HCT116 (cell line): ENCODE measurements at regions not wholly inside any gene's neighbourhood (a gene's known extent, or its start where the extent isn't known, plus 50 kb on each side); places are given as distances from the start of the nearest gene placed in this dataset.

ENCODE experiments used
- CBX3 ChIP-seq: IDR thresholded peaks from 2 replicates; pipeline ENCODE4 v1.6.1; 2012; ENCODE audit warnings: low read depth
- EZH2 ChIP-seq: fragments of 200-600 bp; sonication (generic); IDR thresholded peaks from 2 replicates; pipeline ENCODE4 v1.6.1; 2017; ENCODE audit warnings: antibody characterized with exemption, mixed run types
- FOSL1 ChIP-seq: IDR thresholded peaks from 2 replicates; pipeline ENCODE4 v1.6.1; 2012; ENCODE audit warnings: low read depth
- JUND ChIP-seq: IDR thresholded peaks from 2 replicates; pipeline ENCODE4 v1.6.1; 2012
- POLR2A ChIP-seq: IDR thresholded peaks from 2 replicates; pipeline ENCODE4 v1.7.0; 2011; ENCODE audit warnings: borderline replicate concordance; ENCODE audit not compliant: insufficient read depth, insufficient read length; ENCODE audit errors: extremely low read depth
- POLR2AphosphoS5 ChIP-seq: IDR thresholded peaks from 2 replicates; pipeline ENCODE4 v1.6.1; 2011; ENCODE audit warnings: mild to moderate bottlenecking, low read depth, low read length, moderate library complexity
- TCF7L2 ChIP-seq: IDR thresholded peaks from 2 replicates; pipeline ENCODE4 v1.7.0; 2011; ENCODE audit warnings: borderline replicate concordance, inconsistent platforms; ENCODE audit not compliant: insufficient read depth, insufficient read length; ENCODE audit errors: extremely low read depth
- ZFX ChIP-seq: fragments of 450-650 bp; IDR thresholded peaks from 2 replicates; pipeline ENCODE4 v1.6.1; 2017
- TF ChIP-seq, protein P1 (sequence below), 3 experiments: fragments of 200-600 bp in 1 of 3; sonication (generic) in 1 of 3; IDR thresholded peaks in 2 of 3; conservative IDR thresholded peaks in 1 of 3; 2 replicates each; pipeline ENCODE4 v1.5.1; 2012 to 2017; ENCODE audit warnings: low read depth in 2 of 3, low read length in 2 of 3, antibody characterized with exemption in 1 of 3, borderline replicate concordance in 1 of 3, control low read depth in 1 of 3, mild to moderate bottlenecking in 1 of 3, mixed read lengths in 1 of 3, mixed run types in 1 of 3, moderate library complexity in 1 of 3; ENCODE audit not compliant: insufficient read depth in 1 of 3
- TF ChIP-seq, protein P2 (sequence below): IDR thresholded peaks from 2 replicates; pipeline ENCODE4 v1.6.1; 2011; ENCODE audit warnings: mild to moderate bottlenecking, low read length, moderate library complexity; ENCODE audit not compliant: insufficient replicate concordance; ENCODE audit errors: extremely low read depth
- TF ChIP-seq, protein P3 (sequence below): IDR thresholded peaks from 2 replicates; pipeline ENCODE4 v1.6.1; 2012; ENCODE audit warnings: low read depth
- TF ChIP-seq, protein P4 (sequence below): IDR thresholded peaks from 2 replicates; pipeline ENCODE4 v1.6.1; 2012

DNA sequence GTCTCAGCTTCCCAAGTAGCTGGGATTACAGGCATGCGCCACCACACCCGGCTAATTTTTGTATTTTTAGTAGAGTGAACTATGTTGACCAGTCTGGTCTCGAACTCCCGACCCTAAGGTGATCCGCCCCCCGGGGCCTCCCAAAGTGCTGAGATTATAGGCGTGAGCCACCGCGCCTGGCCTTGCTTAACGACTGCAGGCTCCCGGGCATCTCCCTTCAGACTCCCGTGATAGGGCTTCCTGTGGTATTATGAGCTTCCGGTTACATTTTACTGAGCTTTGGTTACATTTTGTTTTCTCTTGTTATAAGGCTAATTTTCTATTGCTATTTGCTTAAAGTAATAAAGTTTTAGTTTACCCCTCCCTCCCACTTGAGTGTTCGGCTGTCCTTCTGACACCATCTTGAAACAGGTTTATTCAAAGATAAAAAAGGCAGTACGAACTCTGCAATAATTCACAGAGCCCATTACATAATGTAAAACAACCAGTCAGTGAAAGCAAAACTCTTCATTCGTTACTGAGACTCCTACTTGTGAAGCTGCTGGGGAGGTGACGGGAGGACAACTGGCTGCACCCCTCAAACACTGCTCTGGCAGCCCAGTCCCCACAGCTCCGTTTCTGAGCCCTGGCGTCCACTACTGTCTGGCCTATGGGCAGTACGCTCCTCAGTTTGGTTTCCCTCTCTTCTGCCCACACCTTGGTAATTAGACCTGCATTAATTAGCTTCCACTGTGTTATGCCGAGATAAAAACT is 795.7 kb upstream of the SLIT2 start:
- TF ChIP-seq ZFX = no peak
- no peak for TF ChIP-seq POLR2AphosphoS5
- TF ChIP-seq, protein P1, sequence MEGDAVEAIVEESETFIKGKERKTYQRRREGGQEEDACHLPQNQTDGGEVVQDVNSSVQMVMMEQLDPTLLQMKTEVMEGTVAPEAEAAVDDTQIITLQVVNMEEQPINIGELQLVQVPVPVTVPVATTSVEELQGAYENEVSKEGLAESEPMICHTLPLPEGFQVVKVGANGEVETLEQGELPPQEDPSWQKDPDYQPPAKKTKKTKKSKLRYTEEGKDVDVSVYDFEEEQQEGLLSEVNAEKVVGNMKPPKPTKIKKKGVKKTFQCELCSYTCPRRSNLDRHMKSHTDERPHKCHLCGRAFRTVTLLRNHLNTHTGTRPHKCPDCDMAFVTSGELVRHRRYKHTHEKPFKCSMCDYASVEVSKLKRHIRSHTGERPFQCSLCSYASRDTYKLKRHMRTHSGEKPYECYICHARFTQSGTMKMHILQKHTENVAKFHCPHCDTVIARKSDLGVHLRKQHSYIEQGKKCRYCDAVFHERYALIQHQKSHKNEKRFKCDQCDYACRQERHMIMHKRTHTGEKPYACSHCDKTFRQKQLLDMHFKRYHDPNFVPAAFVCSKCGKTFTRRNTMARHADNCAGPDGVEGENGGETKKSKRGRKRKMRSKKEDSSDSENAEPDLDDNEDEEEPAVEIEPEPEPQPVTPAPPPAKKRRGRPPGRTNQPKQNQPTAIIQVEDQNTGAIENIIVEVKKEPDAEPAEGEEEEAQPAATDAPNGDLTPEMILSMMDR (IDR thresholded peaks at IDR 0.05 in 2 of 3, conservative IDR thresholded peaks at IDR 0.05 in 1 of 3; ENCODE audit: borderline replicate concordance in 1 of 3, insufficient read depth in 1 of 3, low read depth in 2 of 3, low read length in 2 of 3) = no peak
- TF ChIP-seq JUND = no peak
- TF ChIP-seq EZH2 = no peak
- TF ChIP-seq, protein P2, sequence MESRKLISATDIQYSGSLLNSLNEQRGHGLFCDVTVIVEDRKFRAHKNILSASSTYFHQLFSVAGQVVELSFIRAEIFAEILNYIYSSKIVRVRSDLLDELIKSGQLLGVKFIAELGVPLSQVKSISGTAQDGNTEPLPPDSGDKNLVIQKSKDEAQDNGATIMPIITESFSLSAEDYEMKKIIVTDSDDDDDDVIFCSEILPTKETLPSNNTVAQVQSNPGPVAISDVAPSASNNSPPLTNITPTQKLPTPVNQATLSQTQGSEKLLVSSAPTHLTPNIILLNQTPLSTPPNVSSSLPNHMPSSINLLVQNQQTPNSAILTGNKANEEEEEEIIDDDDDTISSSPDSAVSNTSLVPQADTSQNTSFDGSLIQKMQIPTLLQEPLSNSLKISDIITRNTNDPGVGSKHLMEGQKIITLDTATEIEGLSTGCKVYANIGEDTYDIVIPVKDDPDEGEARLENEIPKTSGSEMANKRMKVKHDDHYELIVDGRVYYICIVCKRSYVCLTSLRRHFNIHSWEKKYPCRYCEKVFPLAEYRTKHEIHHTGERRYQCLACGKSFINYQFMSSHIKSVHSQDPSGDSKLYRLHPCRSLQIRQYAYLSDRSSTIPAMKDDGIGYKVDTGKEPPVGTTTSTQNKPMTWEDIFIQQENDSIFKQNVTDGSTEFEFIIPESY = no peak
- no peak for TF ChIP-seq CBX3
- TF ChIP-seq POLR2A = no peak
- TF ChIP-seq TCF7L2 = no peak
- TF ChIP-seq, protein P3, sequence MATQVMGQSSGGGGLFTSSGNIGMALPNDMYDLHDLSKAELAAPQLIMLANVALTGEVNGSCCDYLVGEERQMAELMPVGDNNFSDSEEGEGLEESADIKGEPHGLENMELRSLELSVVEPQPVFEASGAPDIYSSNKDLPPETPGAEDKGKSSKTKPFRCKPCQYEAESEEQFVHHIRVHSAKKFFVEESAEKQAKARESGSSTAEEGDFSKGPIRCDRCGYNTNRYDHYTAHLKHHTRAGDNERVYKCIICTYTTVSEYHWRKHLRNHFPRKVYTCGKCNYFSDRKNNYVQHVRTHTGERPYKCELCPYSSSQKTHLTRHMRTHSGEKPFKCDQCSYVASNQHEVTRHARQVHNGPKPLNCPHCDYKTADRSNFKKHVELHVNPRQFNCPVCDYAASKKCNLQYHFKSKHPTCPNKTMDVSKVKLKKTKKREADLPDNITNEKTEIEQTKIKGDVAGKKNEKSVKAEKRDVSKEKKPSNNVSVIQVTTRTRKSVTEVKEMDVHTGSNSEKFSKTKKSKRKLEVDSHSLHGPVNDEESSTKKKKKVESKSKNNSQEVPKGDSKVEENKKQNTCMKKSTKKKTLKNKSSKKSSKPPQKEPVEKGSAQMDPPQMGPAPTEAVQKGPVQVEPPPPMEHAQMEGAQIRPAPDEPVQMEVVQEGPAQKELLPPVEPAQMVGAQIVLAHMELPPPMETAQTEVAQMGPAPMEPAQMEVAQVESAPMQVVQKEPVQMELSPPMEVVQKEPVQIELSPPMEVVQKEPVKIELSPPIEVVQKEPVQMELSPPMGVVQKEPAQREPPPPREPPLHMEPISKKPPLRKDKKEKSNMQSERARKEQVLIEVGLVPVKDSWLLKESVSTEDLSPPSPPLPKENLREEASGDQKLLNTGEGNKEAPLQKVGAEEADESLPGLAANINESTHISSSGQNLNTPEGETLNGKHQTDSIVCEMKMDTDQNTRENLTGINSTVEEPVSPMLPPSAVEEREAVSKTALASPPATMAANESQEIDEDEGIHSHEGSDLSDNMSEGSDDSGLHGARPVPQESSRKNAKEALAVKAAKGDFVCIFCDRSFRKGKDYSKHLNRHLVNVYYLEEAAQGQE = no peak
- TF ChIP-seq, protein P4, sequence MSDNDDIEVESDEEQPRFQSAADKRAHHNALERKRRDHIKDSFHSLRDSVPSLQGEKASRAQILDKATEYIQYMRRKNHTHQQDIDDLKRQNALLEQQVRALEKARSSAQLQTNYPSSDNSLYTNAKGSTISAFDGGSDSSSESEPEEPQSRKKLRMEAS = 0 out of 2 replicates have a peak, but pooled peaks have one; percentile 7
- TF ChIP-seq FOSL1 = no peak
